ENCODE measurements at regions not wholly inside any gene's neighbourhood (a gene's known extent, or its start where the extent isn't known, plus 50 kb on each side); places are given as distances from the start of the nearest gene placed in this dataset.

- no peak for DNase-seq (ENCODE audit: low read depth)
Measured at GRCh38 chr11:134907636-134908035, 495.6 kb upstream of the B3GAT1 start.

- DNase-seq (ENCODE audit: low read depth) = no peak
Measured at GRCh38 chr11:134906356-134906955, 494.4 kb upstream of the B3GAT1 start.

DNA sequence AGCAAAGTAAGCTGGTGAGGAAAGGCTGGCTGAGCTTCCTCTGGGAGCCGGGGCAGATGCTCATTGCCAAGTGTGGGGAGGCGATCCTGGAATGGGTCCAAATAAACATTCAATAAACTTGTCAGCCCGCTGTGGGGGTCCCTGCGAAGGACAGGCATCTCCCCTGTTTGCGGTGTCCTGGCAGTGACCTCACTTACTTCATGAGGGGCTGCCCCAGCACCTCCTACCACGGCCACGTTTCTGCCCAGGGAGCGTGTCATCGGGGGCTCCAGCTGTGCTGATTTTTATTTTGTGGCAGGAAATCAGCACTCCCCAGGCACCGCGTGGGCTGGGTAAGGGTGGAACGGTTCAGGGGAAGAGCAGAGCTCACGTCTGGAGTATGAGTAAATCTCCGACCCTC is 493.9 kb upstream of the B3GAT1 start:
- DNase-seq (ENCODE audit: low read depth) = no peak

DNA sequence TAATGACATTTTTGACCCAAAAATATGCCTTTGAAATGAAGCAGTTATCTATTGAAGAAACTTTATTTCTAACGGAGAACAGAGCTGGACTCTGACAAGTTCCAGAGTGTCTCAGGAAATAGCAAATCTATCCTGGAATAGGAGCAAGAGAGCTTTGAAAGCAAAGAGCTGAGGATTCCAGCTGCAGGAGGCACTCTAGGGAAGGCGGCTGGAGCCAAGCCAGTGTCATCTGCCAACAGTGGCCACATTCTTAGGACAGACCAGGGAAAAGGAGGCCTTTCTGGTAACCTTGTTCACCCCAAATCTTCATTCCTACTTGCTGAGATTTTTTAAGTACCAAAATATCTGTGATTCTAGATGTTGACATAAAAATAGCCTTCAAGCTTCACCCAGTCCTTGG is 493.5 kb upstream of the B3GAT1 start:
- no peak for DNase-seq (ENCODE audit: low read depth)

- no peak for DNase-seq (ENCODE audit: low read depth)
Measured at GRCh38 chr11:134904103-134904790, 492.2 kb upstream of the B3GAT1 start.

GRCh38 chr11:134901955-134902918 is 490.2 kb upstream of the B3GAT1 start:
- DNase-seq (ENCODE audit: low read depth) = no peak

DNA sequence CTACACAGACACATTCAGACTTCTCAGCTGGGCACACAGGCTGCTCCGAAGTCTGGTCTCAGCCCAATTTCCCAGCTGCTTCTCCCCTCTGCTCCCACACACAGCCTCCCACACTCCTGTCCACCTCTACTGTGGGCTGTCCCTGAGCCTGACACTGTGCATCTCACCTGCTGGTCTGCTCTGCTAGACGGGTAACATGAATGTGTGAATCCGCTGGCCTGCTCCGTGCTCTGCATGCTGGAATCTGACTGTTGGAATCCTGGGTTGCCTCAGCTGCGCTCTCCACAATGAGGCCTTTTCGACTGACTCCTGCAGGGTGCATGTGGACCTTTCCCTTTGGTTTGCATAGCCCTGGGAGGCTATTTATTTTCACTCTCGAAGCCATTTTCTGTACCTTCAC is 489.5 kb upstream of the B3GAT1 start:
- no peak for DNase-seq (ENCODE audit: low read depth)

DNA sequence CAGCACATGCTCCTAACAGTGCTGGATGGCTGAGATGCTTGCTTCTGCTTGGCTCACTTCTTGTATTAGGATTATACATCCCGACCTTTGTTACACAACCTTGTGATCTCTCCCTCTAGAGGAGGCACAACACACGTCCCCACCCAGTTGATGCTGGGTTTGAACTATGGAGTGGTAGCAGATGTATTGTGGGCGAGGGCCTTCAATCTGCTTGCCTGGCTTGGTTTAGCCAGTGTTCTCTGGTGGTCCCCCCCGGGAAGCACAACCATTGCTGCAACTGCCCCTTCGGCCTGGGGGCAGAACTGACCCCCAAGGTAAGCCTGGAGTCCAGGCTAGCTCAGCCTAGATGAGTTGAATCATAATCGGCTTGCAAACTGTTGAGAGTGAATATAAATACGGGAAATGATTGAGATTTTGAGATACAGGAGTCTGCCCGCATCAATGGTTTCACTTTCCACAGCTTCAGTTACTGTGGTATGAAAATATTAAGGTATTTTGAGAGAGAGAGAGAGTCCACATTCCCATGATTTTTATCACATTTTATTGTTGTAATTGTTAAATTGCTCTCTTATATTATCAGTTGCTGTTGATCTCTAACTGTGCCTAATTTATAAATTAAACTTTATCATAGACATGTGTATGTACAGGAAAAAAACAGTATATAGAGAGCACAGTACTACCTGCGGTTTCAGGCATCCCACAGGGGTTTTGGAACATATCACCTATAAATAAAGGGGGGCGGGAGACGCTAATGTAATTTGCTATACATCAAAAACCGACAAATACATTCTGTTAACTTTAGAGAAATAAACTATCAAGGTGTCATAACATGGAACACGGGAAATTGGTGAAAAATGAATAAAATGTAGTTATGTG is 482.0 kb upstream of the B3GAT1 start:
- no peak for DNase-seq (ENCODE audit: low read depth)

- no peak for DNase-seq (ENCODE audit: low read depth)
Measured at GRCh38 chr11:134890446-134890845, 478.4 kb upstream of the B3GAT1 start.

DNA sequence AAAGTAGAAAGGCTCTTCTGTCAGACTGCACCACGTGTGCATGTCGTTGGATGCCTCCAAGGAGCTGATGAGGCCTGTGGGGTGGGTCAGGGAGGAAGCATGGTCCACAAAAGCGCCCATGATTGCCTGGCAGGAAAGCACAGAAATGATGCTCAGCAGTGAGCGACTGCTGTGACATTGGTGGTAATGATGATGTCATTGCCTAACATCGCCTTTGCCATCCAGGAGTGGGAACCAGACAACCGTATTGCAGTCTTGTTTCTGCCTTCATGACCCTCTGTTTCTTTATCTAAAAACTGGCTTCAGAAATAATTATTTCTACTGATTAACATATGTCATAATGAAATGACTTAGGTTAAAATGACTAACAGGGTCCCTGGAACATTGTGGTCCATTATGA is 477.8 kb upstream of the B3GAT1 start:
- no peak for DNase-seq (ENCODE audit: low read depth)

- DNase-seq (ENCODE audit: low read depth) = no peak
Measured at GRCh38 chr11:134888821-134889220, 476.8 kb upstream of the B3GAT1 start.

- no peak for DNase-seq (ENCODE audit: low read depth)
Measured at GRCh38 chr11:134887896-134888295, 475.9 kb upstream of the B3GAT1 start.

DNA sequence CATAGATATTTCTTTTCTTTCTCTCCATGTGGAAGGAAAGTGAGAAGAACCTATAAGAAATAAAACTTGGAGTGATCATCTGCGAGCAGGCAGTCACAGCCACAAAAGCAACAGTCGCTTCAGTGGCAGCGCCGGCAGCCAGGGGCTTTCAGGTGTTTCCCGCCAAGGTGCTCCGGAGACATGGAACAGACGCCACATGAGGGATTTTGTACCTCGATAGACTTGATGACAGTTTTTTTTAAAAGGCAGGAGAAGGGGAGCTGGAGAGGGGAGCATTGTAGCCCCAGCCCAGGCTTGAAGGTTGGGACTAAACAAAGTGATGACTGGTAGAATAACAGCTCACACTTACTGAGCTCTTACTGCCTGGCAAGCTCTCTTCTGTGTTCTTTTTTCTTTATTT is 471.4 kb upstream of the B3GAT1 start:
- no peak for DNase-seq (ENCODE audit: low read depth)

- DNase-seq (ENCODE audit: low read depth) = no peak
Measured at GRCh38 chr11:134882671-134883297, 470.7 kb upstream of the B3GAT1 start.

- no peak for DNase-seq (ENCODE audit: low read depth)
Measured at GRCh38 chr11:134882141-134882540, 470.1 kb upstream of the B3GAT1 start.

- DNase-seq (ENCODE audit: low read depth) = no peak
Measured at GRCh38 chr11:134880788-134881187, 468.7 kb upstream of the B3GAT1 start.

DNA sequence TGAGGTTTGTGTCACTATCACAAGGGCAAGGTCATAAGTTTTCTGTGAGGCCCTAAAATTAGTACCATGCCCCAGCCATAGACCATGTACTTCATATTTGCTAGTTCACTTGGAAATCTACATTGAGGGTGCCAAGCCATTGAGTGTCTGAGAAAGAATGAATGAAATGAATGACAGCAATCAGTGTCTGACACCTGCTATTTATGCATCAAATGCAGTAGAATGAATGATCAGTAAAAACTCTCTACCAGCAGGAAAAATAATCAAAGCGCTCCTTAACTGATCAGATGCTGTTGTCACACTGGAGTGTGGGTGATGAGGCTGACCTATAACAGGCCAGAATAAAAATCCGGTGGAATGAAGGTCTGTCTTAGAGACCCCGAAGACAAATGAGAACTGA is 467.9 kb upstream of the B3GAT1 start:
- DNase-seq (ENCODE audit: low read depth) = no peak

DNA sequence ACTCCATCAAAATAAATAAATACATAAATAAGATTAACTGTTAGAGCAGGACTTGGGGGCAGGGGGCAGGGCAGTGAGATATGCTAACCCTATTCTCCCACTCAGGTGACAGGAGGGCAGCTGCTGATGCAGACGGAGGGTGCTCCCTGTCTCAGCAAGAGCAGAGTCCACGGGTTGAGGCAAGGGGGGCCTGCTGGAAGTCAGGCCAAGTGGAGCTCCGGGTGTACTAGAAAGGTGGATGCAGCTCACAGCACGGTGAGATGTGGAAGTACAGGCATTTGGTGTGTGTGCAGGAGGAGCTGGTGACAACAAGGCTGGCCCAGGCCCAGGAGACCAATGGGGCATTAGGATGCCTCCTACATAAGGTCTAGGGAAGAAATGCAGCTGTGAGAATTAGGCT is 467.3 kb upstream of the B3GAT1 start:
- DNase-seq (ENCODE audit: low read depth) = no peak

GRCh38 chr11:134878785-134879184 is 466.7 kb upstream of the B3GAT1 start:
- DNase-seq (ENCODE audit: low read depth) = no peak

DNA sequence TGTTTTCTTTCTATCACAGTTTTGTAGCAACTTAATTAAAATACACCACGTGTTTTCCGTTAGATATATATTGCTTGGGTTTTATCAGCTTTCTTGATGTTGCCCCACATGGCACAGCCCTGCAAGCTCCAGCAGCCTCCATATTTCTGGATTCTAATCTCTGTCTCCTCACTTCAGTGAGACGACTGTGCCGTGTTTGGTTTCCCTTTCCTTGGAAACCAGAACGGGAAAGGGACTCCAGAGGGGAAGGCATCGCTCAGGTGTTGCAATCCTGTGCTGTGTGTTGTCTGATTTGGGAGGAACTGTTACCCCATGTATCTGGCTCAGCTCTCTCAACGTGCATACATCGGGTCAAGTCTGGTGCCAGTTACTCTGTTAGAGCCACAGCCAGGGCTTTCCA is 464.2 kb upstream of the B3GAT1 start:
- no peak for DNase-seq (ENCODE audit: low read depth)

DNA sequence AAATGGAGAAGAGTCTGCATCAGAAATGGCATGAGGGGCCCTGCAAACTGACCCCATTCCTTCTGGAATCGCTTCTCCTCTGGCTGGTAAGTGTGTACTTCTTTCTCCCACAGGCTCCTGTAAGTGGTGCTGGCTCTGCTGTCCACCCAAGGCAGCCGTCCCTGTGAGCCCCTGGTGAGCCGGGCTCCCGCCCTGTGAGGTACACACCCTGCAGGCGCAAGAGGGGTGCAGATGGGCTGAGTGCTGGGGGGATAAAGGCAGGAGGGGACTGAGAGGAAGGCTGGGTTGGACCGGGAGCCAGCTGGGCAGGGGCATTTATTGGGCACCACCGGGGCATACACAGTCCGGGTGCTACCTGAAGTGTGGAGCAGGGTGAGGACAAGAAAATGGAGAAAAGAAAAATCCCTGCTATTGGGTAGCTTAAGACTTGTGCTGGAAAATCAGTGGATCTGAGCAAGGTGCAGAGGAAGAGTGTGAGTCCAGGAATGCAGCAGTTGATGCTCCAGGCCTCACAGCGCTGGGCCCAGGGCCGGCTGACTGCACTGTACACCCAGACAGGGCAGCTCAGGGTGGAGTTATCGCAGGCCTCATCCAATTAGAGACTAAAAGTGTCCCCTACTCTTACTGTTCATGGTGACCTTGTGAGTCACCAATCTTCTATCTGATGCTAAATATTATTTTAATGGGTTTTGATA is 455.1 kb upstream of the B3GAT1 start:
- DNase-seq (ENCODE audit: low read depth) = no peak
